SK-N-SH (cell line): ENCODE measurements at regions not wholly inside any gene's neighbourhood (a gene's known extent, or its start where the extent isn't known, plus 50 kb on each side); places are given as distances from the start of the nearest gene placed in this dataset.

Experiments used
- EZH2phosphoT487 ChIP-seq: fragments of 200-600 bp; sonication (generic); IDR thresholded peaks from 2 replicates; pipeline ENCODE4 v1.6.1; 2017; ENCODE audit warnings: low read depth, mixed run types, mild to moderate bottlenecking, antibody characterized with exemption, moderate library complexity, borderline replicate concordance
- FOXM1 ChIP-seq: IDR thresholded peaks from 2 replicates; pipeline ENCODE4 v1.4.0; 2012; ENCODE audit warnings: low read depth, mild to moderate bottlenecking
- MAX ChIP-seq: IDR thresholded peaks from 2 replicates; pipeline ENCODE4 v1.4.0; 2012; ENCODE audit warnings: low read depth
- POLR2AphosphoS5 ChIP-seq: IDR thresholded peaks from 2 replicates; pipeline ENCODE4 v1.6.1; 2012; ENCODE audit warnings: low read depth, low read length
- SMC3 ChIP-seq: IDR thresholded peaks from 2 replicates; pipeline ENCODE4 v1.6.1; 2012; ENCODE audit warnings: low read depth, low read length, improper control_type of control experiment
- TEAD4 ChIP-seq: IDR thresholded peaks from 2 replicates; pipeline ENCODE4 v1.4.0; 2012; ENCODE audit warnings: mild to moderate bottlenecking, borderline replicate concordance; ENCODE audit not compliant: insufficient read depth
- TF ChIP-seq, protein P1 (sequence below): fragments of 200-600 bp; sonication (generic); IDR thresholded peaks from 2 replicates; pipeline ENCODE4 v1.6.1; 2017; ENCODE audit warnings: antibody characterized with exemption, mild to moderate bottlenecking, moderate library complexity
- TF ChIP-seq, protein P2 (sequence below): fragments of 150-350 bp; IDR thresholded peaks from 2 replicates; pipeline ENCODE4 v1.6.1; 2017; ENCODE audit warnings: antibody characterized with exemption, low read length, low read depth, borderline replicate concordance
- TF ChIP-seq, protein P3 (sequence below): IDR thresholded peaks from 2 replicates; pipeline ENCODE4 v1.6.1; 2012; ENCODE audit warnings: mild to moderate bottlenecking, low read depth, low read length, moderate library complexity

DNA sequence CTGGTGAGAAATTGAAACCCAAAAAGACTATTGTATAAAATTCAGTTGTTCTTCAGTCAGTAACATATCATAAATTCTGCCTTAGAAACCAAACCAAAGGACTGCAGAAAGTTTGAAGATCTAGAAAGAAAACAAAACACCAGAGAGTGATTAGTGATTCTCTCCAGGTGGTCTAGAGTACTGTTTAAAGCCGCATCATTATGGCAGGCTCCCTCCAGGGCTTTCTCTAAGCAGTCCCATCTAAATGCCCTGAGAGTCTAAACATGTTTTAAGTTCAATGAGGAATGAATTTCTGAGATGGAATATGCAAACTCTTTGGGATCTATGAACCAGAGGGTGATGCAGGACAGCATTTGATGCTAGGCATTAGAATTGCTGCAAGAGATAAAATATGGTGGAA, 100.9 kb upstream of the ST6GALNAC5 start:
- TF ChIP-seq, protein P1, sequence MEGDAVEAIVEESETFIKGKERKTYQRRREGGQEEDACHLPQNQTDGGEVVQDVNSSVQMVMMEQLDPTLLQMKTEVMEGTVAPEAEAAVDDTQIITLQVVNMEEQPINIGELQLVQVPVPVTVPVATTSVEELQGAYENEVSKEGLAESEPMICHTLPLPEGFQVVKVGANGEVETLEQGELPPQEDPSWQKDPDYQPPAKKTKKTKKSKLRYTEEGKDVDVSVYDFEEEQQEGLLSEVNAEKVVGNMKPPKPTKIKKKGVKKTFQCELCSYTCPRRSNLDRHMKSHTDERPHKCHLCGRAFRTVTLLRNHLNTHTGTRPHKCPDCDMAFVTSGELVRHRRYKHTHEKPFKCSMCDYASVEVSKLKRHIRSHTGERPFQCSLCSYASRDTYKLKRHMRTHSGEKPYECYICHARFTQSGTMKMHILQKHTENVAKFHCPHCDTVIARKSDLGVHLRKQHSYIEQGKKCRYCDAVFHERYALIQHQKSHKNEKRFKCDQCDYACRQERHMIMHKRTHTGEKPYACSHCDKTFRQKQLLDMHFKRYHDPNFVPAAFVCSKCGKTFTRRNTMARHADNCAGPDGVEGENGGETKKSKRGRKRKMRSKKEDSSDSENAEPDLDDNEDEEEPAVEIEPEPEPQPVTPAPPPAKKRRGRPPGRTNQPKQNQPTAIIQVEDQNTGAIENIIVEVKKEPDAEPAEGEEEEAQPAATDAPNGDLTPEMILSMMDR = no peak
- TF ChIP-seq EZH2phosphoT487 (no peak), TEAD4 (no peak), MAX (no peak), POLR2AphosphoS5 (no peak), SMC3 (no peak), FOXM1 (no peak)
- TF ChIP-seq, protein P2, sequence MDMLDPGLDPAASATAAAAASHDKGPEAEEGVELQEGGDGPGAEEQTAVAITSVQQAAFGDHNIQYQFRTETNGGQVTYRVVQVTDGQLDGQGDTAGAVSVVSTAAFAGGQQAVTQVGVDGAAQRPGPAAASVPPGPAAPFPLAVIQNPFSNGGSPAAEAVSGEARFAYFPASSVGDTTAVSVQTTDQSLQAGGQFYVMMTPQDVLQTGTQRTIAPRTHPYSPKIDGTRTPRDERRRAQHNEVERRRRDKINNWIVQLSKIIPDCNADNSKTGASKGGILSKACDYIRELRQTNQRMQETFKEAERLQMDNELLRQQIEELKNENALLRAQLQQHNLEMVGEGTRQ = no peak
- TF ChIP-seq, protein P3, sequence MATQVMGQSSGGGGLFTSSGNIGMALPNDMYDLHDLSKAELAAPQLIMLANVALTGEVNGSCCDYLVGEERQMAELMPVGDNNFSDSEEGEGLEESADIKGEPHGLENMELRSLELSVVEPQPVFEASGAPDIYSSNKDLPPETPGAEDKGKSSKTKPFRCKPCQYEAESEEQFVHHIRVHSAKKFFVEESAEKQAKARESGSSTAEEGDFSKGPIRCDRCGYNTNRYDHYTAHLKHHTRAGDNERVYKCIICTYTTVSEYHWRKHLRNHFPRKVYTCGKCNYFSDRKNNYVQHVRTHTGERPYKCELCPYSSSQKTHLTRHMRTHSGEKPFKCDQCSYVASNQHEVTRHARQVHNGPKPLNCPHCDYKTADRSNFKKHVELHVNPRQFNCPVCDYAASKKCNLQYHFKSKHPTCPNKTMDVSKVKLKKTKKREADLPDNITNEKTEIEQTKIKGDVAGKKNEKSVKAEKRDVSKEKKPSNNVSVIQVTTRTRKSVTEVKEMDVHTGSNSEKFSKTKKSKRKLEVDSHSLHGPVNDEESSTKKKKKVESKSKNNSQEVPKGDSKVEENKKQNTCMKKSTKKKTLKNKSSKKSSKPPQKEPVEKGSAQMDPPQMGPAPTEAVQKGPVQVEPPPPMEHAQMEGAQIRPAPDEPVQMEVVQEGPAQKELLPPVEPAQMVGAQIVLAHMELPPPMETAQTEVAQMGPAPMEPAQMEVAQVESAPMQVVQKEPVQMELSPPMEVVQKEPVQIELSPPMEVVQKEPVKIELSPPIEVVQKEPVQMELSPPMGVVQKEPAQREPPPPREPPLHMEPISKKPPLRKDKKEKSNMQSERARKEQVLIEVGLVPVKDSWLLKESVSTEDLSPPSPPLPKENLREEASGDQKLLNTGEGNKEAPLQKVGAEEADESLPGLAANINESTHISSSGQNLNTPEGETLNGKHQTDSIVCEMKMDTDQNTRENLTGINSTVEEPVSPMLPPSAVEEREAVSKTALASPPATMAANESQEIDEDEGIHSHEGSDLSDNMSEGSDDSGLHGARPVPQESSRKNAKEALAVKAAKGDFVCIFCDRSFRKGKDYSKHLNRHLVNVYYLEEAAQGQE = no peak
